GM19397 (cell line): ENCODE measurements at regions not wholly inside any gene's neighbourhood (a gene's known extent, or its start where the extent isn't known, plus 50 kb on each side); places are given as distances from the start of the nearest gene placed in this dataset.

Experiments
- ATAC-seq: cut with Tn5 transposase; IDR thresholded peaks from one replicate; pipeline ENCODE4 v1.9.1; 2021; ENCODE audit warnings: mild to moderate bottlenecking, moderate library complexity; ENCODE audit not compliant: unreplicated experiment

- ATAC-seq: no peak
Observed at GRCh38 chr10:58969576-58969975, 206.9 kb upstream of the PHYHIPL start.

GRCh38 chr10:58970160-58970915, 206.1 kb upstream of the PHYHIPL start:
- no peak for ATAC-seq

- ATAC-seq: no peak
Observed at GRCh38 chr10:58971211-58971610, 205.2 kb upstream of the PHYHIPL start.

- no peak for ATAC-seq
Observed at GRCh38 chr10:58971796-58972491, 204.5 kb upstream of the PHYHIPL start.

GRCh38 chr10:58972576-58973234, 203.7 kb upstream of the PHYHIPL start:
- no peak for ATAC-seq

- ATAC-seq: no peak
Observed at GRCh38 chr10:58973235-58973595, 203.2 kb upstream of the PHYHIPL start.

GRCh38 chr10:58976254-58976653, 200.2 kb upstream of the PHYHIPL start:
- ATAC-seq: no peak

GRCh38 chr10:58979711-58980110, 196.7 kb upstream of the PHYHIPL start:
- no peak for ATAC-seq

- ATAC-seq: no peak
Observed at GRCh38 chr10:58980826-58981415, 195.5 kb upstream of the PHYHIPL start.

GRCh38 chr10:58981846-58982245, 194.6 kb upstream of the PHYHIPL start:
- no peak for ATAC-seq

- no peak for ATAC-seq
Observed at GRCh38 chr10:58982470-58983239, 193.8 kb upstream of the PHYHIPL start.

GRCh38 chr10:58985216-58985615, 191.2 kb upstream of the PHYHIPL start:
- ATAC-seq: no peak

- ATAC-seq: no peak
Observed at GRCh38 chr10:58989486-58990039, 186.9 kb upstream of the PHYHIPL start.

GRCh38 chr10:58990693-58991092, 185.8 kb upstream of the PHYHIPL start:
- ATAC-seq: no peak

GRCh38 chr10:58991856-58992255, 184.6 kb upstream of the PHYHIPL start:
- ATAC-seq: no peak

- no peak for ATAC-seq
Observed at GRCh38 chr10:58992830-58993460, 183.5 kb upstream of the PHYHIPL start.

- peak; percentile 75 for ATAC-seq
Observed at GRCh38 chr10:58993480-58994221, 182.8 kb upstream of the PHYHIPL start.

- no peak for ATAC-seq
Observed at GRCh38 chr10:58994226-58995057, 182.0 kb upstream of the PHYHIPL start.
